ENCODE measurements at regions not wholly inside any gene's neighbourhood (a gene's known extent, or its start where the extent isn't known, plus 50 kb on each side); places are given as distances from the start of the nearest gene placed in this dataset.

DNA sequence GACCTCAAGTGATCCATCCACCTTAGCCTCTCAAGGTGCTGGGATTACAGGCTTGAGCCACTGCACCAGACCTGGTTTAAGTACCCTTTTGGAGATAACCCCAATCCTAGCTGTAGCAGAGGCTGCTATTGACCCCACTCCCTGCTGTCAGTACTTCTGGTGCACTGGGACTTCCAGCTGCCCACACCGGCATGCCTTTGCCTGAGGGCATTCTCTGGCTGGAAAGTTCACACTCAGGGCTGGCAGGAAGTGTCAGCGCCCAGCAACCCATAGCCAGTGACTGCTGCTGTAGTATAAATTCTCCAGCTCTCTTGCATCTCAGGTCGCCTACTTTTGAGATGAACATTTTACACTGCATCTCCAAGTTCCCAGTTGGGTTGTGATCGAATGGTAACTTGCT is 75.3 kb downstream of the UTRN start:
- Histone ChIP-seq H3K27me3 (no peaks in the 10 kb centered on the region), H3K36me3 (no peaks in the 10 kb centered on the region), H3K9ac (ENCODE audit: low read depth in 2 of 2, low read length in 2 of 2) (no peak overlapping the region), H3K9me3 (no peaks in the 10 kb centered on the region), H3K27ac (no peak overlapping the region), H3K4me1 (no peaks in the 10 kb centered on the region), H3K4me3 (no peak overlapping the region)
- TF ChIP-seq, protein P1, sequence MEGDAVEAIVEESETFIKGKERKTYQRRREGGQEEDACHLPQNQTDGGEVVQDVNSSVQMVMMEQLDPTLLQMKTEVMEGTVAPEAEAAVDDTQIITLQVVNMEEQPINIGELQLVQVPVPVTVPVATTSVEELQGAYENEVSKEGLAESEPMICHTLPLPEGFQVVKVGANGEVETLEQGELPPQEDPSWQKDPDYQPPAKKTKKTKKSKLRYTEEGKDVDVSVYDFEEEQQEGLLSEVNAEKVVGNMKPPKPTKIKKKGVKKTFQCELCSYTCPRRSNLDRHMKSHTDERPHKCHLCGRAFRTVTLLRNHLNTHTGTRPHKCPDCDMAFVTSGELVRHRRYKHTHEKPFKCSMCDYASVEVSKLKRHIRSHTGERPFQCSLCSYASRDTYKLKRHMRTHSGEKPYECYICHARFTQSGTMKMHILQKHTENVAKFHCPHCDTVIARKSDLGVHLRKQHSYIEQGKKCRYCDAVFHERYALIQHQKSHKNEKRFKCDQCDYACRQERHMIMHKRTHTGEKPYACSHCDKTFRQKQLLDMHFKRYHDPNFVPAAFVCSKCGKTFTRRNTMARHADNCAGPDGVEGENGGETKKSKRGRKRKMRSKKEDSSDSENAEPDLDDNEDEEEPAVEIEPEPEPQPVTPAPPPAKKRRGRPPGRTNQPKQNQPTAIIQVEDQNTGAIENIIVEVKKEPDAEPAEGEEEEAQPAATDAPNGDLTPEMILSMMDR (IDR thresholded peaks at IDR 0.05): no peak
- DNase-seq: no peak
- intact Hi-C loops (cut with DNase I): no loop called here

DNA sequence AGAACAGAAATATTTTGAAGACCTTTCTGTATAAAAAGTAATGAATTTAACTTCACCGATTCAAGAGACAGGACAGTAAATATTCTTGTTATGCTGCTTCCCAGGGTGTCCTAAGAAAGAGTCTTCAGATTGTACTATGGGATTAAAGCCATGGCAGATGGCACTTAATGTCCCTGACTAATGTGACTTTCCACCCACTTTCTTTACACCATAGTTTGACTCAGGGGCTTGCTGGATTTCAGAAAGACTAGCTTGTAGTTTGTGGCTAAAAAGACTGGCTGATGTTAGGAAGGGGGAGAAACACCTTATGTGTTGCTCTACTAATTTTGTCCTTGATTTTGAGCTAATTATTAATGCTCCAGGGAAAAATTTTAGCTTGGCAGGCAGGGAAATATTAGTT is 75.9 kb downstream of the UTRN start:
- Histone ChIP-seq H3K27me3 (no peaks in the 10 kb centered on the region), H3K36me3 (no peaks in the 10 kb centered on the region), H3K27ac (no peak overlapping the region), H3K4me3 (no peak overlapping the region), H3K9ac (ENCODE audit: low read depth in 2 of 2, low read length in 2 of 2) (no peak overlapping the region), H3K4me1 (no peaks in the 10 kb centered on the region), H3K9me3 (no peaks in the 10 kb centered on the region)
- intact Hi-C loops (cut with DNase I): no loop called here
- DNase-seq: no peak
- TF ChIP-seq, protein P1 (IDR thresholded peaks at IDR 0.05): no peak

DNA sequence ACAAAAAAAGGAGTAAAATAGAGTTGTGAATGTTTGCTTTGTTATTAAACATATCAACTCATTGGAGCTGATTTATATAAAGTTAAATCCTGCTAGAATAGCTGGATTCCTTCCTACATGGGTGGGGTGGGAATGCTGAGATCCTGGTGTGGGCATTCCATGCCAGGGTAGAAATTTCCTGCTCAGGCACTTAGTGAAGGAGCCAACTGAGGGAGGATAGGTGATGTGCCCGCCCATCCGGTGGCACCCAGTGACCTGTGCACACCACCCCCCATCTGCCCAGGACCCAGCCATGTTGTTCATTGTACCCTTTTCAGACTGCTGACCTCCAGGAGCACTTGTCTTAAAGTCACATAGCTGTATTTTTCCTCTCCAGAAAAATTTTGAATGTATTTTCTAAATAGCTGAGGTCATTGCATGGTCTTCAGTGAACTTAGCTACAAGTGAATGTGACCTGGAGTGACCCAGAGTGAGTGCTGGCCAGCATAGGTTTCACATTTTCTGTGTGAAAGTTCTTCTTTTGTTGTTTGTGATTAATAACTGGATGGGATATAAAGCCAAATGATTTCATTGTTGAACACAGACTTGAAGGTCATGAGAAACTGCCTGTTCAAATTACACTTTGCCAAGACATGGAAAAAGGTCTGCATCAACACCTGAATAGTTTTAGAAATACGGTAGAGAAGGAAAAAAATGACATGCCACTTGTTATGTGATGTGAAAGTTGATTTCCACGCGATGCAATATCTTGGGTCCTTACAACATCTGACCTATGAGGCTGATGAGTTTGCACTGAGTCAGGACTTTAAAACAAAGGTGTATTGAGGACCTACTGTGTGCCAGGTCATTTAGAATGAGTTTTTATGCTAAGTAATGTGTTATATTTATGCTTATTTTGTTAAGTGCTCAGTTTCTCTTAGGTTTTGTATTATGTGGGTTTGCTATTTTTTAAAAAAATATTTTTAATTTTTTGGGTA is 77.2 kb downstream of the UTRN start:
- intact Hi-C loops (cut with DNase I): no loop called here
- no peak for DNase-seq
- TF ChIP-seq, protein P1 (IDR thresholded peaks at IDR 0.05): no peak
- Histone ChIP-seq H3K27me3 (no peaks in the 10 kb centered on the region), H3K36me3 (no peaks in the 10 kb centered on the region), H3K9ac (ENCODE audit: low read depth in 2 of 2, low read length in 2 of 2) (no peak overlapping the region), H3K4me1 (no peaks in the 10 kb centered on the region), H3K27ac (no peak overlapping the region), H3K4me3 (no peak overlapping the region), H3K9me3 (no peaks in the 10 kb centered on the region)

DNA sequence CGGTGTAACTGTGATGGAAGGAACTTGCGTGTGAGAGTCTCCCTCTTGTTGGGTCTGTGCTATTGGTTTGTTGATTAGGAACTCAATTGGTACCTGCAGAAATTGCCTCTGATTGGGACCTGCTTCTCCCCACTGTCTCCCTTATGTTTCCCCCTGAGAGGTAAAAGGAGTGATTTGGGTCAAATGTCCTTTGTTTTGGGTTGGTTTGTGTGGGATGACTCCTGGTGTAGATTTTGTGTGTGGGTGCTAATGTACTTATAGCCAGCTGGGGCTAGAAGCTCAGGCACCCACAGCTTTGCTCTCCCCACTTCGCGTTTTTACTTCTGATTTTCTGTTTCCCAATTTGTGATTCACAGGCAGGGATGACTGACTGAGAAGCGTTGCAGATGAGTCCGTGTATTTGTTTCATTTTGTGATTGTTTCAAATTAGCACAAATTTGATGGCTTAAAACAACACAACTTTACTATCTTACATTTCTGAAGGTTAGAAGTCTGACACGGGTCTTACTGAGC is 79.1 kb downstream of the UTRN start:
- no peak for DNase-seq
- no peak overlapping the region for H3K27ac ChIP-seq
- H3K36me3 ChIP-seq: no peaks in the 10 kb centered on the region
- no peaks in the 10 kb centered on the region for H3K4me1 ChIP-seq
- TF ChIP-seq, protein P1 (IDR thresholded peaks at IDR 0.05): no peak
- H3K9me3 ChIP-seq: no peaks in the 10 kb centered on the region
- H3K4me3 ChIP-seq: no peak overlapping the region
- intact Hi-C loops (cut with DNase I): no loop called here
- H3K9ac ChIP-seq (ENCODE audit: low read depth in 2 of 2, low read length in 2 of 2): no peak overlapping the region
- no peaks in the 10 kb centered on the region for H3K27me3 ChIP-seq

DNA sequence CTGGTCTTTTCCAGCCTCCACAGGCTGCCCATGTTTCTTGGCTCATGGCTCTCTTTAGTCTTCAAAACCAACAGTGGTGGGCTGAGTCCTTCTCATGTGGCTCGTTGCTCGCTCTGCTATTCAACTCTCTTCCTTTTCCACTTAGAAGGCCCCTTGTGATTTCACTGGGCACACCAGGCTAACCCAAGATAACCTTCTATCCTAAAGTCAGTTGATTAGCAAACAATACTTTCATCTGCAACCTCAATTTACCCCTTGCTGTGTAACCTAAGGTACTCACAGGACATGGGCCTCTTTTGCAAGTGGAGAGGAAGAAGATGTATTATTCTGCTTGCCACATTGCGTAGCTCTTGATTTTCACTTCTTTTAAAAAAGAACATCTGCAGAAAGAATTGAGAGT is 79.6 kb downstream of the UTRN start:
- Histone ChIP-seq H3K27me3 (no peaks in the 10 kb centered on the region), H3K27ac (no peak overlapping the region), H3K36me3 (no peaks in the 10 kb centered on the region), H3K9me3 (no peaks in the 10 kb centered on the region), H3K9ac (ENCODE audit: low read depth in 2 of 2, low read length in 2 of 2) (no peak overlapping the region), H3K4me1 (no peaks in the 10 kb centered on the region), H3K4me3 (no peak overlapping the region)
- intact Hi-C loops (cut with DNase I): no loop called here
- DNase-seq: no peak
- TF ChIP-seq, protein P1 (IDR thresholded peaks at IDR 0.05): no peak
